Calu3 (cell line): ENCODE measurements at regions not wholly inside any gene's neighbourhood (a gene's known extent, or its start where the extent isn't known, plus 50 kb on each side); places are given as distances from the start of the nearest gene placed in this dataset.

Experiments
- BruUV-seq: library from RNA; stranded (reverse); fragments of 400-500 nt; replicated peaks from 2 replicates; lab custom pipeline; 2021; lab: Mats Ljungman, UMichigan
- CTCF ChIA-PET: fragments of 300-600 bp; sonication (Branson Sonifier 250); formaldehyde crosslinking; loops from one replicate; lab custom pipeline; 2022; ENCODE audit warnings: antibody characterized with exemption; lab: Charles Lee
- DNase-seq: peaks from one replicate; pipeline ENCODE4 v3.0.0; 2022
- H3K27ac Mint-ChIP-seq: one replicate; pipeline ENCODE4 v1.8.0; 2022; ENCODE audit warnings: mixed read lengths; ENCODE audit not compliant: unreplicated experiment
- H3K27me3 Mint-ChIP-seq: one replicate; pipeline ENCODE4 v1.8.0; 2022; ENCODE audit warnings: mixed read lengths; ENCODE audit not compliant: unreplicated experiment
- H3K36me3 Mint-ChIP-seq: one replicate; pipeline ENCODE4 v1.8.0; 2022; ENCODE audit warnings: mild to moderate bottlenecking, moderate library complexity, mixed read lengths; ENCODE audit not compliant: insufficient read depth, unreplicated experiment
- H3K4me1 Mint-ChIP-seq: one replicate; pipeline ENCODE4 v1.8.0; 2022; ENCODE audit warnings: mild to moderate bottlenecking, low read depth, mixed read lengths; ENCODE audit not compliant: unreplicated experiment
- H3K4me3 Mint-ChIP-seq: one replicate; pipeline ENCODE4 v1.8.0; 2022; ENCODE audit warnings: mild to moderate bottlenecking, low read depth, moderate library complexity, mixed read lengths; ENCODE audit not compliant: unreplicated experiment
- H3K9me3 Mint-ChIP-seq: one replicate; pipeline ENCODE4 v1.8.0; 2022; ENCODE audit warnings: low read depth, mixed read lengths; ENCODE audit not compliant: unreplicated experiment
- CTCF ChIP-seq: fragments of 200-600 bp; IDR thresholded peaks from one replicate; pipeline ENCODE4 v1.8.0; 2022; ENCODE audit warnings: antibody characterized with exemption; ENCODE audit not compliant: unreplicated experiment
- intact Hi-C: fragments of 100-400 bp; cut with micrococcal nuclease; formaldehyde crosslinking; loops from one replicate; pipeline ENCODE4 v1.10.0; 2022; ENCODE audit not compliant: unreplicated experiment

GRCh38 chr3:157838457-157838856 lies 267.8 kb downstream of the SHOX2 start:
- no TSS peak for BruUV-seq
- CTCF ChIA-PET, result no interaction called here
- Mint-ChIP-seq H3K4me3 (no peak overlapping the region), H3K27me3 (no peaks in the 10 kb centered on the region), H3K36me3 (no peaks in the 10 kb centered on the region), H3K4me1 (no peaks in the 10 kb centered on the region), H3K27ac (no peak overlapping the region), H3K9me3 (no peaks in the 10 kb centered on the region)
- intact Hi-C loops, result no loop called here
- TF ChIP-seq CTCF, result no peak
- DNase-seq, result no peak

- Mint-ChIP-seq H3K36me3 (no peaks in the 10 kb centered on the region), H3K27ac (no peak overlapping the region), H3K4me3 (no peak overlapping the region), H3K4me1 (no peaks in the 10 kb centered on the region), H3K27me3 (no peaks in the 10 kb centered on the region), H3K9me3 (no peaks in the 10 kb centered on the region)
- intact Hi-C loops, result no loop called here
- no peak for DNase-seq
- CTCF ChIA-PET, result no interaction called here
- TF ChIP-seq CTCF, result no peak
- no TSS peak for BruUV-seq
Measured at GRCh38 chr3:157837336-157837735, 268.9 kb downstream of the SHOX2 start.

DNA sequence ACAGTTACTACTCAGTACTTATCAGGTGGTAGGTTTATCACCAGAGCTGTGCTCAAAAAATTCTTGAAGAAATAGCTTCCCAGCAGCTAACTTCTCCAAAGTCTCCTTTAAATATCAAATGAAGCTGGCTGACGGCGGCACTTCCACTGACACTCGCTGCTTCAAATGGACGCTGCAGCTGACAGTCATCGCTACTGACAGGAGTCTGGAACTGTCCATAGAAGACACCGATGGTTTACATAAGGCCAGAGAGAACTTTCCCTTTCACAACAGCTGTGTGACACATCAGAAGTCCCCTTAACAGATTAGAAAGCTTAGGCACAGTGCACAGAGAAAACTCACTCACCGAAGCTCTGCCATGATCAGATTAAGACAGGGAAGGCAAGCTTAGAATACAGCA lies 270.2 kb downstream of the SHOX2 start:
- Mint-ChIP-seq H3K36me3 (no peaks in the 10 kb centered on the region), H3K27ac (no peak overlapping the region), H3K4me1 (no peaks in the 10 kb centered on the region), H3K4me3 (no peak overlapping the region), H3K27me3 (no peaks in the 10 kb centered on the region), H3K9me3 (no peaks in the 10 kb centered on the region)
- DNase-seq, result no peak
- no TSS peak for BruUV-seq
- TF ChIP-seq CTCF, result no peak
- intact Hi-C loops, result no loop called here
- CTCF ChIA-PET, result no interaction called here

DNA sequence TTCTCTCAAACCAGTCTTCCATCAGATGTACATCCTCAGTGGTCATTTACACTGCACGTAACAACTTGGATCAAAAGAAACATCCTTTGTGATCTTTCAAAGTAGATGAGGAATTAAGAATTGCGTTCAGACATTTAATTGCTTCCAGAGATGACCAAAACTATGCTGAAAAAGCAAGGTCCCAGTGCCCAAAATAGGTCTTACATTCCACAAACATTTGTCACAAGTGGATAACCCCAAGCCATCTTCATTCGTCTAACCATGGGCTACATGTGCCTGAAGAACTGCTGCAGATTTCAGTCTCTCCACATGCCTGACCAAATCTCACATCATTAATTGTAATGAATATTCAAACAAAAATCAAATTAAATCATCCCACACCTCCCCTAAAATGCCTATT lies 273.6 kb downstream of the SHOX2 start:
- intact Hi-C loops, result no loop called here
- CTCF ChIA-PET, result no interaction called here
- TF ChIP-seq CTCF, result no peak

More for the DNA sequence above, 273.6 kb downstream of the SHOX2 start:
- no TSS peak for BruUV-seq
- no peaks in the 10 kb centered on the region for H3K4me1 Mint-ChIP-seq
- no peak for DNase-seq
- peaks cover 8% of the 10 kb centered on the region for H3K9me3 Mint-ChIP-seq
- H3K36me3 Mint-ChIP-seq, result no peaks in the 10 kb centered on the region
- H3K27ac Mint-ChIP-seq, result no peak overlapping the region
- H3K4me3 Mint-ChIP-seq, result no peak overlapping the region
- no peaks in the 10 kb centered on the region for H3K27me3 Mint-ChIP-seq
